DND-41 (cell line): ENCODE measurements at regions not wholly inside any gene's neighbourhood (a gene's known extent, or its start where the extent isn't known, plus 50 kb on each side); places are given as distances from the start of the nearest gene placed in this dataset.

Experiments used
- ATAC-seq: fragments of 200-7000 bp; cut with Tn5 transposase; 3 replicates; pipeline ENCODE4 v1.9.1; 2021; ENCODE audit warnings: low read depth; ENCODE audit not compliant: insufficient read depth
- DNase-seq: peaks from one replicate; pipeline ENCODE4 v3.0.0-alpha.2; 2020
- H2AFZ ChIP-seq: 2 replicates; pipeline ENCODE4 v1.6.0; 2012; ENCODE audit warnings: low read depth, low read length
- H3K27ac ChIP-seq: 2 replicates; pipeline ENCODE4 v1.5.1; 2012; ENCODE audit warnings: low read length, inconsistent platforms
- H3K27me3 ChIP-seq: fragments of 200-600 bp; sonication (generic); 2 replicates; pipeline ENCODE4 v1.6.0; 2012; ENCODE audit warnings: low read length, mild to moderate bottlenecking, inconsistent platforms; ENCODE audit not compliant: insufficient read depth, poor library complexity
- H3K36me3 ChIP-seq: 2 replicates; pipeline ENCODE4 v1.5.1; 2012; ENCODE audit warnings: low read length, inconsistent platforms; ENCODE audit not compliant: insufficient read depth
- H3K4me1 ChIP-seq: 2 replicates; pipeline ENCODE4 v1.5.1; 2012; ENCODE audit warnings: mild to moderate bottlenecking, low read length; ENCODE audit not compliant: insufficient read depth
- H3K4me2 ChIP-seq: 2 replicates; pipeline ENCODE4 v1.6.0; 2012; ENCODE audit warnings: mild to moderate bottlenecking, moderate library complexity, low read length, inconsistent platforms; ENCODE audit not compliant: insufficient read depth
- H3K4me3 ChIP-seq, 2 experiments: fragments of 200-600 bp in 1 of 2; shearing (Covaris generic) in 1 of 2; 2 replicates each; pipeline ENCODE4 v1.5.1; 2012 to 2016; ENCODE audit warnings: inconsistent platforms in 2 of 2, low read length in 2 of 2, mild to moderate bottlenecking in 2 of 2, low read depth in 1 of 2, moderate library complexity in 1 of 2
- H3K79me2 ChIP-seq: 2 replicates; pipeline ENCODE4 v1.6.0; 2012; ENCODE audit warnings: low read length, inconsistent platforms; ENCODE audit not compliant: insufficient read depth
- H3K9ac ChIP-seq: 2 replicates; pipeline ENCODE4 v1.6.0; 2012; ENCODE audit warnings: low read depth, mild to moderate bottlenecking, inconsistent platforms, low read length, moderate library complexity
- H3K9me3 ChIP-seq: 2 replicates; pipeline ENCODE4 v1.5.1; 2012; ENCODE audit warnings: low read length, moderate library complexity, mild to moderate bottlenecking, inconsistent platforms; ENCODE audit not compliant: insufficient read depth, severe bottlenecking
- H4K20me1 ChIP-seq: 2 replicates; pipeline ENCODE4 v1.6.0; 2012; ENCODE audit warnings: low read length; ENCODE audit not compliant: insufficient read depth
- EZH2 ChIP-seq: IDR thresholded peaks from 3 replicates; pipeline ENCODE4 v1.6.1; 2012; ENCODE audit warnings: borderline replicate concordance, low read depth, mild to moderate bottlenecking, moderate library complexity, low read length, inconsistent platforms; ENCODE audit not compliant: severe bottlenecking
- TF ChIP-seq, protein P1 (sequence below): IDR thresholded peaks from 2 replicates; pipeline ENCODE4 v1.5.1; 2012; ENCODE audit warnings: borderline replicate concordance, low read length, moderate library complexity, mild to moderate bottlenecking; ENCODE audit not compliant: poor library complexity, severe bottlenecking; ENCODE audit errors: extremely low read depth

GRCh38 chr6:95288251-95288650, 289.1 kb upstream of the MANEA start:
- ATAC-seq, result no peak
- Histone ChIP-seq H3K4me3 (no peak overlapping the region), H3K27ac (no peak overlapping the region), H3K4me2 (no peak overlapping the region), H3K79me2 (no peaks in the 10 kb centered on the region), H4K20me1 (no peaks in the 10 kb centered on the region), H3K36me3 (no peaks in the 10 kb centered on the region), H3K4me1 (no peaks in the 10 kb centered on the region), H3K27me3 (no peaks in the 10 kb centered on the region), H2AFZ (no peak overlapping the region), H3K9ac (no peak overlapping the region), H3K9me3 (no peaks in the 10 kb centered on the region)
- DNase-seq, result no peak
- TF ChIP-seq, protein P1, sequence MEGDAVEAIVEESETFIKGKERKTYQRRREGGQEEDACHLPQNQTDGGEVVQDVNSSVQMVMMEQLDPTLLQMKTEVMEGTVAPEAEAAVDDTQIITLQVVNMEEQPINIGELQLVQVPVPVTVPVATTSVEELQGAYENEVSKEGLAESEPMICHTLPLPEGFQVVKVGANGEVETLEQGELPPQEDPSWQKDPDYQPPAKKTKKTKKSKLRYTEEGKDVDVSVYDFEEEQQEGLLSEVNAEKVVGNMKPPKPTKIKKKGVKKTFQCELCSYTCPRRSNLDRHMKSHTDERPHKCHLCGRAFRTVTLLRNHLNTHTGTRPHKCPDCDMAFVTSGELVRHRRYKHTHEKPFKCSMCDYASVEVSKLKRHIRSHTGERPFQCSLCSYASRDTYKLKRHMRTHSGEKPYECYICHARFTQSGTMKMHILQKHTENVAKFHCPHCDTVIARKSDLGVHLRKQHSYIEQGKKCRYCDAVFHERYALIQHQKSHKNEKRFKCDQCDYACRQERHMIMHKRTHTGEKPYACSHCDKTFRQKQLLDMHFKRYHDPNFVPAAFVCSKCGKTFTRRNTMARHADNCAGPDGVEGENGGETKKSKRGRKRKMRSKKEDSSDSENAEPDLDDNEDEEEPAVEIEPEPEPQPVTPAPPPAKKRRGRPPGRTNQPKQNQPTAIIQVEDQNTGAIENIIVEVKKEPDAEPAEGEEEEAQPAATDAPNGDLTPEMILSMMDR, result no peak
- TF ChIP-seq EZH2, result no peak

DNA sequence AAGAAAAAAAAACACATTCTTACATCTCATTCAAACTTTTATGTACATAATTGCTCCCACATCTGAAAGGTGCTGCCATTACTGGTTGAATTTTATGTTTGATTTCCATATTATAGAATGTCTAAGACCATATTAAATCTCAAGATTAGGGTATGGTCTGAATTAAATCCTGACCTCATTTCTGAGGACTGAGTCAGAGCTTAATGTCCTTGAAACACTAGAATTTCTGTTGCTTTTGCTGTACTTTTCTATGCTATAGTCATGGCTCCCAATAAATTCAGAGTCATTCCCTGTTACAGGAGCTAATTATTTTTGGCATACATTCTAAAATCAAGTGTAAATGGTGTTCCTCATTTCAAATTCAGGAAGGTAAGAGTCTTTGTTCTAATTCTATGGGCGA, 285.3 kb upstream of the MANEA start:
- Histone ChIP-seq H4K20me1 (no peaks in the 10 kb centered on the region), H3K9ac (no peak overlapping the region), H2AFZ (no peak overlapping the region), H3K27ac (no peak overlapping the region), H3K9me3 (no peaks in the 10 kb centered on the region), H3K4me1 (no peaks in the 10 kb centered on the region), H3K4me3 (no peak overlapping the region), H3K27me3 (no peaks in the 10 kb centered on the region), H3K36me3 (no peaks in the 10 kb centered on the region), H3K4me2 (no peak overlapping the region), H3K79me2 (no peaks in the 10 kb centered on the region)
- TF ChIP-seq EZH2, result no peak
- TF ChIP-seq, protein P1, result no peak
- ATAC-seq (no peak), DNase-seq (no peak)

GRCh38 chr6:95293257-95293656, 284.1 kb upstream of the MANEA start:
- Histone ChIP-seq H2AFZ (no peak overlapping the region), H3K9me3 (no peaks in the 10 kb centered on the region), H3K36me3 (no peaks in the 10 kb centered on the region), H3K79me2 (no peaks in the 10 kb centered on the region), H3K27ac (no peak overlapping the region), H3K4me1 (no peaks in the 10 kb centered on the region), H3K4me2 (no peak overlapping the region), H3K4me3 (no peak overlapping the region), H4K20me1 (no peaks in the 10 kb centered on the region), H3K27me3 (no peaks in the 10 kb centered on the region), H3K9ac (no peak overlapping the region)
- DNase-seq (no peak), ATAC-seq (no peak)
- TF ChIP-seq EZH2, result no peak
- TF ChIP-seq, protein P1, result no peak

GRCh38 chr6:95294043-95294442, 283.3 kb upstream of the MANEA start:
- Histone ChIP-seq H3K36me3 (no peaks in the 10 kb centered on the region), H3K9me3 (no peaks in the 10 kb centered on the region), H3K4me2 (no peak overlapping the region), H3K27ac (no peak overlapping the region), H4K20me1 (no peaks in the 10 kb centered on the region), H3K4me1 (no peaks in the 10 kb centered on the region), H3K9ac (no peak overlapping the region), H3K27me3 (no peaks in the 10 kb centered on the region), H3K4me3 (no peak overlapping the region), H3K79me2 (no peaks in the 10 kb centered on the region), H2AFZ (no peak overlapping the region)
- DNase-seq (no peak), ATAC-seq (no peak)
- TF ChIP-seq, protein P1, result no peak
- no peak for TF ChIP-seq EZH2
